Prostate gland (tissue), 2 donors: ENCODE measurements at regions not wholly inside any gene's neighbourhood (a gene's known extent, or its start where the extent isn't known, plus 50 kb on each side); places are given as distances from the start of the nearest gene placed in this dataset.

ENCODE experiments used
- DNase-seq: peaks from one replicate; pipeline ENCODE4 v3.0.0-alpha.2; 2019; ENCODE audit warnings: low spot score
- H3K27ac ChIP-seq, 2 donors: fragments of 200-600 bp; sonication (generic); 2 replicates each; pipeline ENCODE4 v1.5.1; 2017 to 2019
- H3K27me3 ChIP-seq: fragments of 200-600 bp; sonication (generic); replicated peaks from 2 replicates; pipeline ENCODE4 v1.5.1; 2019; ENCODE audit not compliant: insufficient read depth
- H3K36me3 ChIP-seq, 2 donors: fragments of 200-600 bp; sonication (generic); 1 replicate in 1 of 2; 2 replicates in 1 of 2; pipeline versions ENCODE4 v1.5.1 to v1.8.1; 2017 to 2019
- H3K4me1 ChIP-seq: fragments of 200-600 bp; sonication (generic); replicated peaks from 2 replicates; pipeline ENCODE4 v1.5.1; 2019
- H3K4me3 ChIP-seq, 2 donors: fragments of 200-600 bp; sonication (generic); 2 replicates each; pipeline ENCODE4 v1.5.1; 2017 to 2019
- H3K9me3 ChIP-seq: fragments of 200-600 bp; sonication (generic); 2 replicates; pipeline ENCODE4 v1.5.1; 2017
- CTCF ChIP-seq, 4 experiments: fragments of 200-600 bp in 2 of 4; fragments of 450-650 bp in 2 of 4; sonication (generic) in 2 of 4; IDR thresholded peaks; 1 replicate in 3 of 4; 2 replicates in 1 of 4; pipeline ENCODE4 v1.5.1; 2016 to 2019; ENCODE audit warnings: antibody characterized with exemption in 4 of 4, mild to moderate bottlenecking in 2 of 4, moderate library complexity in 2 of 4
- POLR2A ChIP-seq: fragments of 450-650 bp; IDR thresholded peaks from one replicate; pipeline ENCODE4 v1.6.1; 2016; ENCODE audit warnings: antibody characterized with exemption, mild to moderate bottlenecking
- POLR2AphosphoS5 ChIP-seq: sonication (generic); formaldehyde crosslinking; IDR thresholded peaks from one replicate; pipeline ENCODE4 v1.6.1; 2017; ENCODE audit warnings: antibody characterized with exemption
- WGBS: methylation state at CpG from one replicate; pipeline ENCODE4 v1.1.5; 2018; 5-methylcytosine and 5-hydroxymethylcytosine counted together
- intact Hi-C: fragments of 100-400 bp; cut with DNase I; formaldehyde crosslinking; loops from one replicate; pipeline ENCODE4 v1.14.2; 2022

GRCh38 chr9:90985631-90986030 is 184.0 kb downstream of the SYK start:
- Histone ChIP-seq H3K9me3 (no peaks in the 10 kb centered on the region), H3K27ac (no peak overlapping the region), H3K36me3 (no peaks in the 10 kb centered on the region), H3K27me3 (no peaks in the 10 kb centered on the region), H3K4me1 (no peaks in the 10 kb centered on the region), H3K4me3 (no peak overlapping the region)
- TF ChIP-seq CTCF (IDR thresholded peaks at IDR 0.05) = no peak
- TF ChIP-seq POLR2A = no peak
- TF ChIP-seq POLR2AphosphoS5 = no peak
- 33% methylated on average over 3 of the region's 3 CpGs for WGBS
- DNase-seq = no peak
- intact Hi-C loops = no loop called here

GRCh38 chr9:90986161-90986560 is 184.5 kb downstream of the SYK start:
- intact Hi-C loops = no loop called here
- no peaks in the 10 kb centered on the region for H3K36me3 ChIP-seq
- TF ChIP-seq POLR2AphosphoS5 (no peak), CTCF (IDR thresholded peaks at IDR 0.05) (no peak), POLR2A (no peak)
- no peak overlapping the region for H3K27ac ChIP-seq
- H3K4me1 ChIP-seq = no peaks in the 10 kb centered on the region
- 83% methylated on average over 3 of the region's 3 CpGs for WGBS
- H3K9me3 ChIP-seq = no peaks in the 10 kb centered on the region
- DNase-seq = no peak
- H3K4me3 ChIP-seq = no peak overlapping the region
- H3K27me3 ChIP-seq = no peaks in the 10 kb centered on the region

GRCh38 chr9:90987566-90987965 is 185.9 kb downstream of the SYK start:
- no peaks in the 10 kb centered on the region for H3K4me1 ChIP-seq
- WGBS = 12% methylated on average over 2 of the region's 2 CpGs
- intact Hi-C loops = no loop called here
- DNase-seq = peak; percentile 66
- H3K9me3 ChIP-seq = no peaks in the 10 kb centered on the region
- no peaks in the 10 kb centered on the region for H3K27me3 ChIP-seq
- H3K27ac ChIP-seq = no peak overlapping the region
- TF ChIP-seq POLR2AphosphoS5 (no peak), CTCF (IDR thresholded peaks at IDR 0.05) (no peak), POLR2A (no peak)
- H3K4me3 ChIP-seq = no peak overlapping the region
- no peaks in the 10 kb centered on the region for H3K36me3 ChIP-seq

GRCh38 chr9:90988318-90988717 is 186.7 kb downstream of the SYK start:
- 92% methylated on average over 1 of the region's 1 CpG for WGBS
- no peaks in the 10 kb centered on the region for H3K9me3 ChIP-seq
- no peaks in the 10 kb centered on the region for H3K36me3 ChIP-seq
- no peak overlapping the region for H3K27ac ChIP-seq
- TF ChIP-seq CTCF (IDR thresholded peaks at IDR 0.05) = no peak
- TF ChIP-seq POLR2AphosphoS5 = no peak
- TF ChIP-seq POLR2A = no peak
- H3K4me3 ChIP-seq = no peak overlapping the region
- intact Hi-C loops = no loop called here
- no peaks in the 10 kb centered on the region for H3K27me3 ChIP-seq
- no peaks in the 10 kb centered on the region for H3K4me1 ChIP-seq
- no peak for DNase-seq

- intact Hi-C loops = no loop called here
- 85% methylated on average over 1 of the region's 1 CpG for WGBS
- Histone ChIP-seq H3K36me3 (no peaks in the 10 kb centered on the region), H3K27me3 (no peaks in the 10 kb centered on the region), H3K4me3 (no peak overlapping the region), H3K9me3 (no peaks in the 10 kb centered on the region), H3K4me1 (no peaks in the 10 kb centered on the region), H3K27ac (no peak overlapping the region)
- no peak for DNase-seq
- no peak for TF ChIP-seq CTCF (IDR thresholded peaks at IDR 0.05)
- TF ChIP-seq POLR2AphosphoS5 = no peak
- no peak for TF ChIP-seq POLR2A
These were observed 190.3 kb downstream of the SYK start for GRCh38 chr9:90991953-90992352.
